ENCODE measurements at regions not wholly inside any gene's neighbourhood (a gene's known extent, or its start where the extent isn't known, plus 50 kb on each side); places are given as distances from the start of the nearest gene placed in this dataset.

- Histone ChIP-seq H3K9me3 (ENCODE audit: control insufficient read depth in 2 of 2, low read length in 2 of 2) (no peaks in the 10 kb centered on the region), H3K9ac (ENCODE audit: low read length in 2 of 2) (no peak overlapping the region), H3K27ac (ENCODE audit: low read length) (no peak overlapping the region), H3K27me3 (ENCODE audit: control insufficient read depth in 1 of 2, insufficient read depth in 2 of 2, low read length in 2 of 2) (no peaks in the 10 kb centered on the region), H3K4me3 (ENCODE audit: low read length in 2 of 2) (no peak overlapping the region), H3K4me1 (ENCODE audit: control insufficient read depth, insufficient read depth, low read length) (no peaks in the 10 kb centered on the region), H3K36me3 (ENCODE audit: control insufficient read depth in 2 of 2, insufficient read depth in 2 of 2, low read length in 2 of 2) (no peaks in the 10 kb centered on the region)
Measured at GRCh38 chr3:177414093-177414492, 216.8 kb upstream of the TBL1XR1 start.

GRCh38 chr3:177418787-177419186 is 221.5 kb upstream of the TBL1XR1 start:
- Histone ChIP-seq H3K4me3 (ENCODE audit: low read length in 2 of 2) (no peak overlapping the region), H3K27ac (ENCODE audit: low read length) (no peak overlapping the region), H3K36me3 (ENCODE audit: control insufficient read depth in 2 of 2, insufficient read depth in 2 of 2, low read length in 2 of 2) (no peaks in the 10 kb centered on the region), H3K9ac (ENCODE audit: low read length in 2 of 2) (no peak overlapping the region), H3K9me3 (ENCODE audit: control insufficient read depth in 2 of 2, low read length in 2 of 2) (no peaks in the 10 kb centered on the region), H3K27me3 (ENCODE audit: control insufficient read depth in 1 of 2, insufficient read depth in 2 of 2, low read length in 2 of 2) (no peaks in the 10 kb centered on the region), H3K4me1 (ENCODE audit: control insufficient read depth, insufficient read depth, low read length) (peaks cover 3% of the 10 kb centered on the region)

- H3K27ac ChIP-seq (ENCODE audit: low read length) = no peak overlapping the region
- no peaks in the 10 kb centered on the region for H3K9me3 ChIP-seq (ENCODE audit: control insufficient read depth in 2 of 2, low read length in 2 of 2)
- peaks cover 3% of the 10 kb centered on the region for H3K4me1 ChIP-seq (ENCODE audit: control insufficient read depth, insufficient read depth, low read length)
- no peak overlapping the region for H3K4me3 ChIP-seq (ENCODE audit: low read length in 2 of 2)
- no peaks in the 10 kb centered on the region for H3K27me3 ChIP-seq (ENCODE audit: control insufficient read depth in 1 of 2, insufficient read depth in 2 of 2, low read length in 2 of 2)
- no peaks in the 10 kb centered on the region for H3K36me3 ChIP-seq (ENCODE audit: control insufficient read depth in 2 of 2, insufficient read depth in 2 of 2, low read length in 2 of 2)
- H3K9ac ChIP-seq (ENCODE audit: low read length in 2 of 2) = no peak overlapping the region
Measured at GRCh38 chr3:177419904-177420601, 222.8 kb upstream of the TBL1XR1 start.

- H3K27ac ChIP-seq (ENCODE audit: low read length) = no peak overlapping the region
- H3K36me3 ChIP-seq (ENCODE audit: control insufficient read depth in 2 of 2, insufficient read depth in 2 of 2, low read length in 2 of 2) = no peaks in the 10 kb centered on the region
- no peaks in the 10 kb centered on the region for H3K27me3 ChIP-seq (ENCODE audit: control insufficient read depth in 1 of 2, insufficient read depth in 2 of 2, low read length in 2 of 2)
- H3K4me1 ChIP-seq (ENCODE audit: control insufficient read depth, insufficient read depth, low read length) = peaks cover 3% of the 10 kb centered on the region
- H3K4me3 ChIP-seq (ENCODE audit: low read length in 2 of 2) = no peak overlapping the region
- H3K9ac ChIP-seq (ENCODE audit: low read length in 2 of 2) = no peak overlapping the region
- no peaks in the 10 kb centered on the region for H3K9me3 ChIP-seq (ENCODE audit: control insufficient read depth in 2 of 2, low read length in 2 of 2)
Measured at GRCh38 chr3:177420651-177421480, 223.6 kb upstream of the TBL1XR1 start.

GRCh38 chr3:177421481-177421785 is 224.2 kb upstream of the TBL1XR1 start:
- Histone ChIP-seq H3K4me3 (ENCODE audit: low read length in 2 of 2) (no peak overlapping the region), H3K4me1 (ENCODE audit: control insufficient read depth, insufficient read depth, low read length) (peaks cover 3% of the 10 kb centered on the region), H3K9ac (ENCODE audit: low read length in 2 of 2) (no peak overlapping the region), H3K27me3 (ENCODE audit: control insufficient read depth in 1 of 2, insufficient read depth in 2 of 2, low read length in 2 of 2) (no peaks in the 10 kb centered on the region), H3K27ac (ENCODE audit: low read length) (no peak overlapping the region), H3K9me3 (ENCODE audit: control insufficient read depth in 2 of 2, low read length in 2 of 2) (no peaks in the 10 kb centered on the region), H3K36me3 (ENCODE audit: control insufficient read depth in 2 of 2, insufficient read depth in 2 of 2, low read length in 2 of 2) (no peaks in the 10 kb centered on the region)

GRCh38 chr3:177424521-177424920 is 227.2 kb upstream of the TBL1XR1 start:
- Histone ChIP-seq H3K4me1 (ENCODE audit: control insufficient read depth, insufficient read depth, low read length) (peaks cover 3% of the 10 kb centered on the region), H3K27ac (ENCODE audit: low read length) (no peak overlapping the region), H3K4me3 (ENCODE audit: low read length in 2 of 2) (no peak overlapping the region), H3K36me3 (ENCODE audit: control insufficient read depth in 2 of 2, insufficient read depth in 2 of 2, low read length in 2 of 2) (no peaks in the 10 kb centered on the region), H3K9ac (ENCODE audit: low read length in 2 of 2) (no peak overlapping the region), H3K27me3 (ENCODE audit: control insufficient read depth in 1 of 2, insufficient read depth in 2 of 2, low read length in 2 of 2) (no peaks in the 10 kb centered on the region), H3K9me3 (ENCODE audit: control insufficient read depth in 2 of 2, low read length in 2 of 2) (no peaks in the 10 kb centered on the region)

GRCh38 chr3:177425042-177425441 is 227.8 kb upstream of the TBL1XR1 start:
- H3K4me1 ChIP-seq (ENCODE audit: control insufficient read depth, insufficient read depth, low read length) = peaks cover 3% of the 10 kb centered on the region
- no peaks in the 10 kb centered on the region for H3K36me3 ChIP-seq (ENCODE audit: control insufficient read depth in 2 of 2, insufficient read depth in 2 of 2, low read length in 2 of 2)

GRCh38 chr3:177426106-177426877 is 229.0 kb upstream of the TBL1XR1 start:
- H3K9ac ChIP-seq (ENCODE audit: low read length in 2 of 2) = no peak overlapping the region
- H3K4me3 ChIP-seq (ENCODE audit: low read length in 2 of 2) = no peak overlapping the region
- no peaks in the 10 kb centered on the region for H3K9me3 ChIP-seq (ENCODE audit: control insufficient read depth in 2 of 2, low read length in 2 of 2)
- no peak overlapping the region for H3K27ac ChIP-seq (ENCODE audit: low read length)
- H3K4me1 ChIP-seq (ENCODE audit: control insufficient read depth, insufficient read depth, low read length) = peaks cover 2% of the 10 kb centered on the region
- no peaks in the 10 kb centered on the region for H3K27me3 ChIP-seq (ENCODE audit: control insufficient read depth in 1 of 2, insufficient read depth in 2 of 2, low read length in 2 of 2)
- H3K36me3 ChIP-seq (ENCODE audit: control insufficient read depth in 2 of 2, insufficient read depth in 2 of 2, low read length in 2 of 2) = no peaks in the 10 kb centered on the region

More at GRCh38 chr3:177425042-177425441, 227.8 kb upstream of the TBL1XR1 start:
- Histone ChIP-seq H3K27me3 (ENCODE audit: control insufficient read depth in 1 of 2, insufficient read depth in 2 of 2, low read length in 2 of 2) (no peaks in the 10 kb centered on the region), H3K9me3 (ENCODE audit: control insufficient read depth in 2 of 2, low read length in 2 of 2) (no peaks in the 10 kb centered on the region), H3K27ac (ENCODE audit: low read length) (no peak overlapping the region), H3K4me3 (ENCODE audit: low read length in 2 of 2) (no peak overlapping the region), H3K9ac (ENCODE audit: low read length in 2 of 2) (no peak overlapping the region)

- Histone ChIP-seq H3K9me3 (ENCODE audit: control insufficient read depth in 2 of 2, low read length in 2 of 2) (no peaks in the 10 kb centered on the region), H3K9ac (ENCODE audit: low read length in 2 of 2) (no peak overlapping the region), H3K4me3 (ENCODE audit: low read length in 2 of 2) (no peak overlapping the region), H3K4me1 (ENCODE audit: control insufficient read depth, insufficient read depth, low read length) (no peaks in the 10 kb centered on the region), H3K27me3 (ENCODE audit: control insufficient read depth in 1 of 2, insufficient read depth in 2 of 2, low read length in 2 of 2) (no peaks in the 10 kb centered on the region), H3K27ac (ENCODE audit: low read length) (no peak overlapping the region), H3K36me3 (ENCODE audit: control insufficient read depth in 2 of 2, insufficient read depth in 2 of 2, low read length in 2 of 2) (no peaks in the 10 kb centered on the region)
Measured at GRCh38 chr3:177426878-177427495, 229.7 kb upstream of the TBL1XR1 start.

GRCh38 chr3:177427540-177427939 is 230.3 kb upstream of the TBL1XR1 start:
- H3K27ac ChIP-seq (ENCODE audit: low read length) = no peak overlapping the region
- no peaks in the 10 kb centered on the region for H3K4me1 ChIP-seq (ENCODE audit: control insufficient read depth, insufficient read depth, low read length)
- no peaks in the 10 kb centered on the region for H3K9me3 ChIP-seq (ENCODE audit: control insufficient read depth in 2 of 2, low read length in 2 of 2)
- H3K27me3 ChIP-seq (ENCODE audit: control insufficient read depth in 1 of 2, insufficient read depth in 2 of 2, low read length in 2 of 2) = no peaks in the 10 kb centered on the region
- H3K4me3 ChIP-seq (ENCODE audit: low read length in 2 of 2) = no peak overlapping the region
- H3K9ac ChIP-seq (ENCODE audit: low read length in 2 of 2) = no peak overlapping the region
- no peaks in the 10 kb centered on the region for H3K36me3 ChIP-seq (ENCODE audit: control insufficient read depth in 2 of 2, insufficient read depth in 2 of 2, low read length in 2 of 2)

Data from stomach smooth muscle (tissue), 2 donors.